Activated naive CD4-positive, alpha-beta T cell treated with anti-CD3 and anti-CD28 coated beads, Interleukin-2, amount 50 U/mL, for 24 hours (primary cell): ENCODE measurements at regions not wholly inside any gene's neighbourhood (a gene's known extent, or its start where the extent isn't known, plus 50 kb on each side); places are given as distances from the start of the nearest gene placed in this dataset.

Experiments
- H3K27ac Mint-ChIP-seq: one replicate; pipeline ENCODE4 v1.8.0; 2021; ENCODE audit warnings: mild to moderate bottlenecking, mixed read lengths
- H3K27me3 Mint-ChIP-seq: one replicate; pipeline ENCODE4 v1.8.0; 2021; ENCODE audit warnings: mixed read lengths
- H3K36me3 Mint-ChIP-seq: one replicate; pipeline ENCODE4 v1.8.0; 2021; ENCODE audit warnings: mixed read lengths
- H3K4me1 Mint-ChIP-seq: one replicate; pipeline ENCODE4 v1.8.0; 2021; ENCODE audit warnings: mixed read lengths
- H3K4me3 Mint-ChIP-seq: one replicate; pipeline ENCODE4 v1.8.0; 2021; ENCODE audit warnings: mild to moderate bottlenecking, mixed read lengths
- H3K9me3 Mint-ChIP-seq: one replicate; pipeline ENCODE4 v1.8.0; 2021; ENCODE audit warnings: mixed read lengths

DNA sequence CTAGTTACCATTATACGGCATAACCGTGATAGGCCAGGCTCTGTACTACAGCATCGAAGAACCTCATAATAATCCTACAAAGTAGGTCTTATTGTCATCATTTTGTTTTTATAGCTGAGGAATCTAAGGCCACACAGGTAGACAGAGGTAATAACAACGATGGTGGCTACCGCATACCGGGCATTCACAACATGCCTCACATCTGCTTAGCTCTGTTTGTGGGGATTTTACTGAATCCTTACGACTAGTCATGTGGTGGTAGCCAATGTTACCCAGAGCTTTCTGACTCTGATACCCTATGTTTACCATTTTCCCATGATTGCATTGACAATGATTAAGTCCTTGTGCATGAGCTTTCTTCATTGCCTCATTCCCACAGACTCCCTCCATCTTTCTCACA is 269.4 kb downstream of the TCF7L2 start:
- Mint-ChIP-seq H3K4me1 (no peaks in the 10 kb centered on the region), H3K27me3 (peaks cover 16% of the 10 kb centered on the region), H3K9me3 (no peaks in the 10 kb centered on the region), H3K4me3 (no peak overlapping the region), H3K36me3 (no peaks in the 10 kb centered on the region), H3K27ac (no peak overlapping the region)

DNA sequence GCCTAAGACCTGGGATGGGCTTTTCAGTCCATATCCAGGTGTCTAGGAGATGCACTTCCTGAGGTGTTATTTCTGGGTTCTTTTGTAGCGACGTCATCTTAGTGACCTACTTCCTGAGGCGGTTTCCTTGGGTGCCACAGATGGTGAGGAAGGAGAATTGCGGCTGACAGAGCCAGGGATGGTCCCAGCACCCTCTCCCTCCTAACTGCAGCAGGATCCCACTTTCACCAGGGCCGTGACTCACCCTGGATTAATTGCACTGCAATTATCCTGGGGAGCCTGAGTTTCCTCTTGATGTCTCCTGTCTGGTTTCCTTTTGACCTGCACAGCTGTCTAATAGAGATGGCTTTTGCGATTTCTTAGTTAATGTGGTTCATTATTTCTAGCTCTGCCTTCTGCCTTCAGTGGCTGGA is 271.7 kb downstream of the TCF7L2 start:
- no peaks in the 10 kb centered on the region for H3K9me3 Mint-ChIP-seq
- no peaks in the 10 kb centered on the region for H3K36me3 Mint-ChIP-seq
- H3K4me1 Mint-ChIP-seq: peaks cover 12% of the 10 kb centered on the region
- H3K27me3 Mint-ChIP-seq: peaks cover 21% of the 10 kb centered on the region
- no peak overlapping the region for H3K4me3 Mint-ChIP-seq
- no peak overlapping the region for H3K27ac Mint-ChIP-seq

DNA sequence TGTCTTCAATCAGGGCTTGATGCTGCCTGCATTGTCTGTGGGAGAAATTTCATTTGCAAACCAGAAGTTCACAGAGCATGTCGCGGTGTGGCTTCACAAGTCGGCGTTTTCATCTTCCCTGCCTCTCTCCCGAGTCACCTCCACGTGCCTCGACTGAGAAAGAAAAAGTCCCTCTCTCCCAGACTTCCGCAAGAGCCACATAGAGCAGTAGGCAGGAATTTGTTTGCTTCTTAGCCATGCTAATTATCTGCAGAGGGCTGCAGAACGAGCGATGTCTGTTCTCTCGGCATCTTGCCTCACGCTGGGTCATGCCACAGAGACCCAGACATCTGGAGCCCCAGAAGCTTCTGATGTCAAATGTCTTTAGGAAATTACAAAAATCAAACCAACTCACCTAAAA is 272.2 kb downstream of the TCF7L2 start:
- Mint-ChIP-seq H3K27me3 (peaks cover 21% of the 10 kb centered on the region), H3K9me3 (no peaks in the 10 kb centered on the region), H3K4me1 (peaks cover 15% of the 10 kb centered on the region), H3K27ac (no peak overlapping the region), H3K36me3 (no peaks in the 10 kb centered on the region), H3K4me3 (no peak overlapping the region)

DNA sequence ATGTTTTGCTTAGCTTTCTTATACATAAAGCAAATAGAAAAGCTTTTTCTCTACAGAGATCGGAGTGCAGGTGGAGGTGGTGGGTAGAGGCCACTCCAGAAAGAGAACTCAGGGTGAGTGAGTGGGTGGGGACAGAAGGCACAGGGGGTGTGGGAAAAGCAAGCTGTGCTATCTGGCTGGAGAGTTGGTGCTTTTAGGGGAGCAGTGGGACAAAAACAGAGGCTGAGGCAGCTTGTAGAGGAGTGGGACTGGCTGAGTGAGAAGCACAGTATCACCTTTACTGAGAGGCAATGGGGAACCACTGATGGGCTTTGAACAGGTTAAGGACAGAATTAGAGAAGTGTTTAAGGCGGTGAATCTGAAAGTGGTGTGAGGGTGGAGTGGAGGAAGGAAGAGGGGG is 275.3 kb downstream of the TCF7L2 start:
- Mint-ChIP-seq H3K27ac (no peak overlapping the region), H3K9me3 (no peaks in the 10 kb centered on the region), H3K4me3 (no peak overlapping the region), H3K4me1 (peaks cover 15% of the 10 kb centered on the region), H3K27me3 (peaks cover 27% of the 10 kb centered on the region), H3K36me3 (no peaks in the 10 kb centered on the region)

DNA sequence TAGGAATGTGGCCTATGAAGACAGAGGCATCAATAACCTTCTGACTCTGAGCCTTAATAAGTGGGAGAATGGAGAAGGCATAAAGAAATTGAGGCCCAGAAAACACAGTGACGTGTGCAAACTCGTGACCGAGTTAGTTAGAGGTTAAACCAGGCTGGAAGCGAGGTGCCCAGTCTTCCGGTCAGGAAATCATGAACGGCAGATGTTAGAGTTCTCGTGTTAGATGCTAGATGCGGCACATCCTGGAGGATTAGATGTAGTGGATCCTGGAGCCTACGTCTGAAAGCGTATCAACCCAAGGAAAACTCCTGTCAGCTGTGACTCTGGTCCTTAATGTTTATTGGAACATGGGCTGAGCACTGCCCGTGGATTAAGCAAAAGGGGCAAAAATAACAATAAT is 275.9 kb downstream of the TCF7L2 start:
- Mint-ChIP-seq H3K36me3 (no peaks in the 10 kb centered on the region), H3K27me3 (peaks cover 27% of the 10 kb centered on the region), H3K4me1 (peaks cover 15% of the 10 kb centered on the region), H3K9me3 (no peaks in the 10 kb centered on the region), H3K27ac (no peak overlapping the region), H3K4me3 (no peak overlapping the region)

DNA sequence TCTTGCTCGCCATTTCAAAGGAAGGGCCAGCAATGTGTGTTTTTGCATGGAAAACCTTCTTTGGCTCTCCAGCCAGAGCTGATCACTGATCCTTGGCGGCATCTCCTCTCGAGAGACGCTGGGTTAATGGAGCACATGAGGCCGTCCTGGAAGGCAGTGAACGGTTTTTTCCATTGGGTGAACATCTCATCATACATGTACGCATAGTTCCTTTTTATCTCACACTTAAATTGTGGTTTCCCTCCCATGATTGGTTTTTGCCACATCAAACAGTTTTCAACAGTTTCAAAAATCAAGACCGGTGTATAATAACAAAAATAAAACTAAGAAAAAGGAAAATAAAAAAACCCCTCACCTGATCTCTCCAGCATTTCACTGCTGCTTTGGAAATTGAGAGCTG is 276.4 kb downstream of the TCF7L2 start:
- no peaks in the 10 kb centered on the region for H3K36me3 Mint-ChIP-seq
- peaks cover 15% of the 10 kb centered on the region for H3K4me1 Mint-ChIP-seq
- peaks cover 27% of the 10 kb centered on the region for H3K27me3 Mint-ChIP-seq
- H3K4me3 Mint-ChIP-seq: no peak overlapping the region
- H3K27ac Mint-ChIP-seq: no peak overlapping the region
- no peaks in the 10 kb centered on the region for H3K9me3 Mint-ChIP-seq

DNA sequence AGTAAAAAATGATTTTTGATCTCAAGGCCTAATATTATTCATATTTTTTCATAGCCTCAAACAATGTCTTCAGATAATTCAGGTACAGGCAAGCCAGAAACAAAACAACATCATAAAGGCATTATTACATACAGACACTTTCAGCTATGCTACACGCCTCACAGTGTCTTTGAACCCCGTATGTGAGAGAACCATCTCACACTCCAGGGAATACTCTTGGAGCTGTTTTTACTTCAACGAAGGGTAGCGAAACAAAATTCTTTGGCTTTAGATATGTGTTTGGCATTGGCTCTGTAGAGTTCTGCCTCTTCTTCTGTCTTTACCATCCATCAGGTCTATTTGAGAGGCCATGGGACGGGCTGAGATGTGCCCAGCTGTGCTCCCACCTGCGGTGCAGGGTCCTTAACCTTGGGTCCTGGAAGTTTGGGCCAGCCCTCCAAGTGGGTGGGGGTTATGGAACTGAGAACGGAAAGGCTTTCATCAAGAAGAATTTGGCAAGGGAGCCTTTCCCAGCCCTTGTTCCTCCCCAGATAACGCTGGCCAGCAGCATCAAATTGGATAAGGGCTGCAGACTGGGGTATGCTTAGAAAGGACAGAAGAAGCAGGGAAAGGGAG is 276.9 kb downstream of the TCF7L2 start:
- Mint-ChIP-seq H3K4me3 (no peak overlapping the region), H3K4me1 (peaks cover 15% of the 10 kb centered on the region), H3K27ac (no peak overlapping the region), H3K36me3 (no peaks in the 10 kb centered on the region), H3K27me3 (peaks cover 27% of the 10 kb centered on the region), H3K9me3 (no peaks in the 10 kb centered on the region)

DNA sequence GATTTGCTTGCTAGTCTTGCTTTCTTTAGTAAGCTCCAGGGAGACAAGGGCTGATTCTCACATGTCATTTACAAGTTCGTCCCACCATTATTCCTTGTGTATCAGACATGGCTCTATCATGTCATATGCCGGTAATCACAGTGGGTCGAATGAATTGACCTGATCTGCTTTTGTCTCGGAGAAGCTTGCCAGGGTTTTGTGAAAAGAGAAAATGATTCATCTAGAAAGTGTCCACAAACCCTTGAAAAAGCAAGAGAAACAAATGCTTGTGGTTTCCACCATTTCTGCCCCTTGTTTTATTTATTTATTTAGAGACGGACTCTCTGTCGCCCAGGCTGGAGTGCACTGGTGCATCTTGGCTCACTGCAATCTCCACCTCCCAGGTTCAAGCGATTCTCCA is 278.5 kb downstream of the TCF7L2 start:
- H3K4me1 Mint-ChIP-seq: peaks cover 15% of the 10 kb centered on the region
- H3K27ac Mint-ChIP-seq: no peak overlapping the region
- H3K4me3 Mint-ChIP-seq: no peak overlapping the region
- H3K27me3 Mint-ChIP-seq: peaks cover 17% of the 10 kb centered on the region
- H3K9me3 Mint-ChIP-seq: no peaks in the 10 kb centered on the region
- no peaks in the 10 kb centered on the region for H3K36me3 Mint-ChIP-seq

DNA sequence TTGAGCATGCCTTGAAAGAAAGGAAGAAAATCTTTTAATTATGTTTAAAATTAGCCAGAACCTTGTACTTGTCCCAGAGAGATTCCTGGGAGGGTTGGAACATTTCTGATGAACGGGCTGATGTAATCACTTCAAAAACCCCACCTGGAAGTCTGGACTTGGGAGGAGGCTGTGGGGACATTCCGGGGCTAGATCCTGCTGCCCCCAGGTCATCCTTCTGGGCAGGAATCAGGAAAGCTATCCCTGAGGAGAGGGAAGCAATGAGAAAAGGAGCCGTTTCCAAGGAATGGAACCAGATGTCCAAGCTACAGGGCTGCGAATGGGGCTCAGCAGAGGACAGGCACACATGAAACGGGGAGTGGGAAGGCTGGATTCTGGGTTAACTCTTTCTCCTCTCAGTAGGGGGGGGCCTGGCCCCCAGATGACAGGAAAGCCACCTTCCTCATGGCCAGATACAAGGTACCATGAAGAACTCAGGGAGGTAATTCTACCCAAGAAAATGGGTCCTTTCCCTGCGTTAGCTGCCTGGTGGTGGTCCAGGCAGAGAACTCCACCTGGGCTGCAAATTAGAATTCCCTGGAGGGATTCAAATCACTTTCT is 280.1 kb downstream of the TCF7L2 start:
- H3K4me3 Mint-ChIP-seq: no peak overlapping the region

DNA sequence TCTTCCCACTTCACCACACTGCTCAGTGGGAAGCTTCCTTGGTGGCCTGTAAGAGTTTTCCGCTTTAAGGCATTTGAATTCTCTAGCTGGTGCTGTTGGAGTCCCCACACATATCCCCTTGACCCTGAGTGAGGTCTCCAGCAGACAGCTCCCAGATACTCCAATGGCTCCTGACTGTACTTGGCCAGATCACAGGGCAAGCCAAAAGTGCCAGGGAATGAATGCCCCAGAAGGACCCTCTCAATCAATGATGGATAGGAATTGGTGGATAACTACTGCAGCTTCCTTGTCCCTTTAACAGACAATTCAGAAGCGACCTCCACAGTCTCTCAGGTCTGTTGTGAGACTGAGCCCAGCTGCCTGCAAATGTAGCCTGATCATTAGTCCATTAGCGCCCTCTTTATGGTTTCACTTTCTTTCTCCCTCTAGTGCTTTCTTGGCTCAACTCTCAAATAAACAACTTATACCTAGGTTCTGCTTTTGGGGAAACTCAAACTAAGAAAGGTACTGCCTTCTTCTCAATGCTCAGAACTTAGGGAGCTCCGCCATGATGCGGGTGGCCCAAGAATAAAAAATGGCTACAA is 283.0 kb downstream of the TCF7L2 start:
- Mint-ChIP-seq H3K9me3 (peaks cover 5% of the 10 kb centered on the region), H3K27ac (no peak overlapping the region), H3K4me3 (no peak overlapping the region), H3K36me3 (peaks cover 2% of the 10 kb centered on the region), H3K27me3 (peaks cover 8% of the 10 kb centered on the region), H3K4me1 (no peaks in the 10 kb centered on the region)

More for the DNA sequence above, 280.1 kb downstream of the TCF7L2 start:
- Mint-ChIP-seq H3K9me3 (peaks cover 2% of the 10 kb centered on the region), H3K4me1 (peaks cover 15% of the 10 kb centered on the region), H3K36me3 (no peaks in the 10 kb centered on the region), H3K27me3 (peaks cover 10% of the 10 kb centered on the region), H3K27ac (no peak overlapping the region)

DNA sequence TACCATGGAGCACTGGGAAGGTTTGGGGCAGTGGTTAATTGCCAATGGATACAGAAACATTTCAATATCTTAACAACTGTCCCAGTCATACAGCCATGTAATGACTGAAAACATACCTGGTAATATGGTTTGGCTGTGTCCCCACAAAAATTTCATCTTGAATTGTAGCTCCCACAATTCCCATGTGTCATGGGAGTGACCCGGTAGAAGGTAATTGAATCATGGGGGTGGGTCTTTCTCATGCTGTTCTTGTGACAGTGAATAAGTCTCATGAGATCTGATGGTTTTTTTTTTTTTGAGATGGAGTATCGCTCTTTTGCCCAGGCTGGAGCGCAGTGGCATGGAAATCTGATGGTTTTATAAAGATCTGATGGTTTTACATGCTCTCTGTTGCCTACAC is 284.4 kb downstream of the TCF7L2 start:
- Mint-ChIP-seq H3K4me3 (no peak overlapping the region), H3K9me3 (peaks cover 5% of the 10 kb centered on the region), H3K27ac (no peak overlapping the region), H3K36me3 (peaks cover 2% of the 10 kb centered on the region), H3K27me3 (peaks cover 9% of the 10 kb centered on the region), H3K4me1 (no peaks in the 10 kb centered on the region)

DNA sequence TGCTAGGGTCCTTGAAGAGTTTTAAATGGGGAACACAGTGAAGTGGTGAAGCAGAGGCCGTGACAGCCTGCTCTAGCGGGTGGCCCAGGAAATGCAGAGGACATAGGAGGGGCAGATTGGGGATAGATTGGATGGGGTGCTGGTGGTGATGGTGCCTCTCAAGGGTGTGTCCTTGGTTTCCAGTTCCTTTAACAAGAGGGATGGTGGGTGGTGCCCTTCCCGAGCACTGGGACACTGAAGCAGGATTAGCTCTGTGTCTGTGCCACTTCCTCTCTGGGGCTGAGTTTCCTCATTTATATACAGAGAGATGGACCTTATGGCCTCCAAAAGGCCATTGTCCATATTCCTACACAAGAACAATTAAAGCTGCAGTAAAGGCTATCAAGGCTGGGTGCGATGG is 285.5 kb downstream of the TCF7L2 start:
- Mint-ChIP-seq H3K9me3 (peaks cover 5% of the 10 kb centered on the region), H3K27ac (no peak overlapping the region), H3K4me3 (no peak overlapping the region), H3K27me3 (peaks cover 9% of the 10 kb centered on the region), H3K36me3 (peaks cover 2% of the 10 kb centered on the region), H3K4me1 (no peaks in the 10 kb centered on the region)

DNA sequence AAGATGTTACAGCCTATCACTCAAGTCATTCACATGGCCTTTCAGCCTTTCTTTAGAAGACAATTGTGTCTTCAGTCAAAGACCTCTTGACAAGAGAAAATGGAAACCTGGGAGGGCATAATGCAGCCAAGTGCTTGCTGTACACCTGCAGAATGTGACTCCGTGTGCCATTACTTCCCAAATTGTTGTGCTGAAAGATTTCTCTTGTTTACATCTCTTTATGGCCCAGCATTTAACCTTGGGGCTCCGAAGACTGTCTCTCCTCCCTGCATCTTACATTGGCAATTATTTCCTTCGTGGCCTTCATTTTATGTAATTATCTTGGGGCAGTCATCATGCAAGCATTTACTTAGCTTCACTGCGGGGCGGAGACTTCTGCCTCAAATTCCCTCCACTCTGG is 287.0 kb downstream of the TCF7L2 start:
- H3K4me1 Mint-ChIP-seq: peaks cover 1% of the 10 kb centered on the region
- H3K27me3 Mint-ChIP-seq: peaks cover 9% of the 10 kb centered on the region
- peaks cover 2% of the 10 kb centered on the region for H3K36me3 Mint-ChIP-seq
- no peak overlapping the region for H3K27ac Mint-ChIP-seq
- H3K9me3 Mint-ChIP-seq: peaks cover 5% of the 10 kb centered on the region
- no peak overlapping the region for H3K4me3 Mint-ChIP-seq

DNA sequence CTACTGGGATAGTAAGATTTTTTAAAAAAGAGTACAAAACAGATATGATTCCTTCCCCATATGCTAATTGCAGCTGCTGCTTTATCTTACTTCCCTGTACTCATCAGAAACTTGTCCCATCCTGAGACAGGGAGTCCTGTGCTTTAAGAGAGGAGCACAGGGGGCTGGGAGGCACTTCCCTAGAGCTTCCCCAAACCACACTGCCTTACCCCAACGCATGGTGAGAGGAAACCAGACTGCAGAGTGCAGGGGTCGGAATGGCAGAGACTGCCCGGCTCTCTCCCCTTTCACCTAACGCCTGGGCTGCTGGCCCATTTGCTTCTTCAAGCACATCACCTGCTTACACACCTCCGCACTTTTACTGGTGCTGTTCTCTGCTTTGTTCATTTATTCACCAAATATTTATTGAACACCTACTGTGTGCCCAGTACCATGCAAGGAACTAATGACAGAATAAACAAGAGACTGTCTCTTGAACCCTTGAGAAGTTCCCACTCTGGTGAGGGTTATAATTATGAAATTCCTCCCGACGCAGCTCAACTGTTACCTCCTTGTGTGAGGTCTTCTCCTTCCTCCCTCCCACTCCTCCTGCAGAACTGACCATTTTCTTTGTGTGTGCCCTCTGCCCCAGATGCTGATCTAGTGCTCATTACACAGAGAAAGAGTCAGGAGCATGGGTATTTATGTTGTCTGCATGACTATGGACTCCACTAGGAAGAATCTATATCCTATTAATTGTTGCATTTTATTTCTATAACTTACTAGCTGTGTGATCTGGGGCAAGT is 289.7 kb downstream of the TCF7L2 start:
- no peak overlapping the region for H3K27ac Mint-ChIP-seq
- H3K4me3 Mint-ChIP-seq: no peak overlapping the region
- H3K36me3 Mint-ChIP-seq: peaks cover 2% of the 10 kb centered on the region
- peaks cover 5% of the 10 kb centered on the region for H3K9me3 Mint-ChIP-seq
- peaks cover 3% of the 10 kb centered on the region for H3K4me1 Mint-ChIP-seq
- H3K27me3 Mint-ChIP-seq: peaks cover 10% of the 10 kb centered on the region

DNA sequence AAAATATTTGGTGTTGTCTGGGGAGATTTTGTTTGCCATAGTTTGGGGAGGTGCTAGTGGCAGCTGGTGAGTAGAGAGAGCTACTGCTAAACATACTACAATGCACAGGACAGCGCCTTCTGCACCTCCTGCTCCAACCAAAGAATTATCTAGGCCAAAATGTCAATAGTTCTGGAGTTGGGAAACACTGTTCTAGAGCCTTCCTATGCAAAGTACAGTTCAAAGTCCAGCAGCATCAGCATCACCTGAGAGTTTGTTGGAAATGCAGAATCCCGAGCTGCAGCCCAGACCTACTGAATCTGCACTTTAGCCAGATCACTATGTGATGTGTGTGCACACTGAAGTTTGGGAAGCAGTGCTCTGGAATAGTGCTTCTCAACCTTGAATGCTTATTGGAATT is 290.7 kb downstream of the TCF7L2 start:
- H3K9me3 Mint-ChIP-seq: no peaks in the 10 kb centered on the region
- no peak overlapping the region for H3K27ac Mint-ChIP-seq
- peaks cover 7% of the 10 kb centered on the region for H3K27me3 Mint-ChIP-seq
- H3K36me3 Mint-ChIP-seq: no peaks in the 10 kb centered on the region
- peaks cover 3% of the 10 kb centered on the region for H3K4me1 Mint-ChIP-seq
- no peak overlapping the region for H3K4me3 Mint-ChIP-seq
